Stimulated activated CD4-positive, alpha-beta T cell treated with anti-CD3 and anti-CD28 coated beads, Interleukin-15, amount 100 ng/mL, for 24 hours (primary cell): ENCODE measurements at regions not wholly inside any gene's neighbourhood (a gene's known extent, or its start where the extent isn't known, plus 50 kb on each side); places are given as distances from the start of the nearest gene placed in this dataset.
"Not testable (repeated sequence)": the region's sequence is repeated elsewhere in the genome, so short reads cannot be mapped to it uniquely, and the experiment has no call there.

Source experiments
- DNase-seq: peaks from one replicate; pipeline ENCODE4 v3.0.0-alpha.2; 2020

- peak; percentile 59 for DNase-seq
Observed at GRCh38 chr18:961644-962355, 57.1 kb downstream of the ADCYAP1 start.

GRCh38 chr18:963276-963675 lies 58.6 kb downstream of the ADCYAP1 start:
- no peak for DNase-seq

- DNase-seq: no peak
Observed at GRCh38 chr18:965921-966758, 61.5 kb downstream of the ADCYAP1 start.

GRCh38 chr18:966759-967576 lies 62.3 kb downstream of the ADCYAP1 start:
- DNase-seq: no peak

- DNase-seq: not testable (repeated sequence)
Observed at GRCh38 chr18:968910-969309, 64.2 kb downstream of the ADCYAP1 start.

- DNase-seq: not testable (repeated sequence)
Observed at GRCh38 chr18:969311-969710, 64.6 kb downstream of the ADCYAP1 start.

- not testable (repeated sequence) for DNase-seq
Observed at GRCh38 chr18:974606-975005, 69.9 kb downstream of the ADCYAP1 start.

- not testable (repeated sequence) for DNase-seq
Observed at GRCh38 chr18:976393-977128, 71.9 kb downstream of the ADCYAP1 start.

- DNase-seq: not testable (repeated sequence)
Observed at GRCh38 chr18:977327-977726, 72.7 kb downstream of the ADCYAP1 start.

- DNase-seq: not testable (repeated sequence)
Observed at GRCh38 chr18:977732-978131, 73.1 kb downstream of the ADCYAP1 start.

GRCh38 chr18:980586-980985 lies 75.9 kb downstream of the ADCYAP1 start:
- DNase-seq: no peak

- DNase-seq: no peak
Observed at GRCh38 chr18:984004-984403, 79.3 kb downstream of the ADCYAP1 start.

GRCh38 chr18:985212-985661 lies 80.6 kb downstream of the ADCYAP1 start:
- DNase-seq: no peak

GRCh38 chr18:986051-986450 lies 81.4 kb downstream of the ADCYAP1 start:
- DNase-seq: no peak

- no peak for DNase-seq
Observed at GRCh38 chr18:986552-986951, 81.9 kb downstream of the ADCYAP1 start.

GRCh38 chr18:987325-988186 lies 82.9 kb downstream of the ADCYAP1 start:
- no peak for DNase-seq

- DNase-seq: no peak
Observed at GRCh38 chr18:989425-989824, 84.8 kb downstream of the ADCYAP1 start.

- no peak for DNase-seq
Observed at GRCh38 chr18:990197-990596, 85.5 kb downstream of the ADCYAP1 start.

GRCh38 chr18:991441-991840 lies 86.8 kb downstream of the ADCYAP1 start:
- no peak for DNase-seq

- no peak for DNase-seq
Observed at GRCh38 chr18:993560-993959, 88.9 kb downstream of the ADCYAP1 start.

GRCh38 chr18:995629-996028 lies 91.0 kb downstream of the ADCYAP1 start:
- DNase-seq: no peak
